ENCODE measurements at regions not wholly inside any gene's neighbourhood (a gene's known extent, or its start where the extent isn't known, plus 50 kb on each side); places are given as distances from the start of the nearest gene placed in this dataset.

- TF ChIP-seq CTCF (conservative IDR thresholded peaks at IDR 0.05; ENCODE audit: low read depth, low read length) (no peak), EZH2phosphoT487 (IDR thresholded peaks at IDR 0.05; ENCODE audit: borderline replicate concordance, low read length) (no peak)
Measured at GRCh38 chr4:34633241-34633640, 1611.1 kb downstream of the ARAP2 start.
